ENCODE measurements at regions not wholly inside any gene's neighbourhood (a gene's known extent, or its start where the extent isn't known, plus 50 kb on each side); places are given as distances from the start of the nearest gene placed in this dataset.

- Histone ChIP-seq H3K27ac (ENCODE audit: low read depth in 1 of 2, low read length in 2 of 2) (no peak overlapping the region), H3K4me1 (ENCODE audit: control insufficient read depth in 4 of 4, insufficient read depth in 4 of 4, low read length in 3 of 4) (no peaks in the 10 kb centered on the region), H3K9ac (ENCODE audit: low read depth in 1 of 2, low read length in 2 of 2) (no peak overlapping the region), H3K36me3 (ENCODE audit: control insufficient read depth in 4 of 4, insufficient read depth in 3 of 4, low read depth in 1 of 4, low read length in 3 of 4) (no peaks in the 10 kb centered on the region), H3K4me3 (ENCODE audit: low read depth in 1 of 3, low read length in 3 of 3) (no peak overlapping the region), H3K9me3 (ENCODE audit: control insufficient read depth in 4 of 4, low read length in 3 of 4) (no peaks in the 10 kb centered on the region), H3K27me3 (ENCODE audit: control insufficient read depth in 4 of 4, insufficient read depth in 4 of 4, low read length in 3 of 4) (no peaks in the 10 kb centered on the region)
- TF ChIP-seq CTCF (IDR thresholded peaks at IDR 0.05; ENCODE audit: low read depth, low read length, missing input control) (no peak), JUND (IDR thresholded peaks at IDR 0.05) (no peak), RXRA (IDR thresholded peaks at IDR 0.05) (no peak), ATF3 (IDR thresholded peaks at IDR 0.05) (no peak), YY1 (IDR thresholded peaks at IDR 0.05) (no peak), SP1 (IDR thresholded peaks at IDR 0.05) (no peak), FOXA1 (IDR thresholded peaks at IDR 0.05) (no peak), NR2F2 (IDR thresholded peaks at IDR 0.05) (no peak), RAD21 (IDR thresholded peaks at IDR 0.05) (no peak), FOXA2 (IDR thresholded peaks at IDR 0.05) (no peak), GABPA (IDR thresholded peaks at IDR 0.05 in 1 of 2, conservative IDR thresholded peaks at IDR 0.05 in 1 of 2) (no peak), HNF4A (conservative IDR thresholded peaks at IDR 0.05) (no peak), MAX (IDR thresholded peaks at IDR 0.05) (no peak)
- DNase-seq (ENCODE audit: low spot score): no peak
- WGBS: 88% methylated on average over 6 of the region's 6 CpGs
Observed at GRCh38 chr10:14451341-14451740, 120.6 kb upstream of the FRMD4A start.

GRCh38 chr10:14450041-14450491 lies 119.3 kb upstream of the FRMD4A start:
- Histone ChIP-seq H3K36me3 (ENCODE audit: control insufficient read depth in 4 of 4, insufficient read depth in 3 of 4, low read depth in 1 of 4, low read length in 3 of 4) (no peaks in the 10 kb centered on the region), H3K27ac (ENCODE audit: low read depth in 1 of 2, low read length in 2 of 2) (no peak overlapping the region), H3K9me3 (ENCODE audit: control insufficient read depth in 4 of 4, low read length in 3 of 4) (no peaks in the 10 kb centered on the region), H3K4me1 (ENCODE audit: control insufficient read depth in 4 of 4, insufficient read depth in 4 of 4, low read length in 3 of 4) (no peaks in the 10 kb centered on the region), H3K9ac (ENCODE audit: low read depth in 1 of 2, low read length in 2 of 2) (no peak overlapping the region), H3K4me3 (ENCODE audit: low read depth in 1 of 3, low read length in 3 of 3) (no peak overlapping the region), H3K27me3 (ENCODE audit: control insufficient read depth in 4 of 4, insufficient read depth in 4 of 4, low read length in 3 of 4) (no peaks in the 10 kb centered on the region)
- WGBS: 90% methylated on average over 3 of the region's 3 CpGs
- TF ChIP-seq EGR1 (IDR thresholded peaks at IDR 0.05; ENCODE audit: low read depth in 2 of 2) (no peak), RAD21 (IDR thresholded peaks at IDR 0.05) (no peak), MAX (IDR thresholded peaks at IDR 0.05) (no peak), CTCF (IDR thresholded peaks at IDR 0.05; ENCODE audit: low read depth, low read length, missing input control) (no peak), HNF4G (IDR thresholded peaks at IDR 0.05) (no peak), TAF1 (conservative IDR thresholded peaks at IDR 0.05) (no peak), REST (IDR thresholded peaks at IDR 0.05) (no peak), ATF3 (IDR thresholded peaks at IDR 0.05) (no peak), RXRA (IDR thresholded peaks at IDR 0.05) (no peak), YY1 (IDR thresholded peaks at IDR 0.05) (no peak), FOXA1 (IDR thresholded peaks at IDR 0.05) (no peak), GABPA (IDR thresholded peaks at IDR 0.05 in 1 of 2, conservative IDR thresholded peaks at IDR 0.05 in 1 of 2) (no peak), JUND (IDR thresholded peaks at IDR 0.05) (no peak), SP1 (IDR thresholded peaks at IDR 0.05) (no peak)
- no peak for DNase-seq (ENCODE audit: low spot score)
